Liver (tissue), 8 donors: ENCODE measurements at regions not wholly inside any gene's neighbourhood (a gene's known extent, or its start where the extent isn't known, plus 50 kb on each side); places are given as distances from the start of the nearest gene placed in this dataset.

Experiments used
- DNase-seq: peaks from one replicate; pipeline ENCODE4 v3.0.0-alpha.2; 2017; ENCODE audit warnings: low spot score
- H3K27ac ChIP-seq, 2 donors: one replicate each; pipeline ENCODE4 v1.7.0; 2013; ENCODE audit warnings: inconsistent platforms in 2 of 2, low read length in 2 of 2, control low read depth in 1 of 2, low read depth in 1 of 2, mild to moderate bottlenecking in 1 of 2
- H3K27me3 ChIP-seq, 4 donors: one replicate each; pipeline versions ENCODE4 v1.6.1 to v1.7.0; 2013; ENCODE audit warnings: low read length in 3 of 4, inconsistent platforms in 1 of 4, mild to moderate bottlenecking in 1 of 4, moderate library complexity in 1 of 4; ENCODE audit not compliant: control insufficient read depth in 4 of 4, insufficient read depth in 4 of 4
- H3K36me3 ChIP-seq, 4 donors: one replicate each; pipeline versions ENCODE4 v1.6.1 to v1.7.0; 2013; ENCODE audit warnings: low read length in 3 of 4, mild to moderate bottlenecking in 3 of 4, low read depth in 1 of 4, moderate library complexity in 1 of 4; ENCODE audit not compliant: control insufficient read depth in 4 of 4, insufficient read depth in 3 of 4
- H3K4me1 ChIP-seq, 4 donors: one replicate each; pipeline versions ENCODE4 v1.6.1 to v1.7.0; 2013; ENCODE audit warnings: low read length in 3 of 4, mild to moderate bottlenecking in 3 of 4, moderate library complexity in 1 of 4; ENCODE audit not compliant: control insufficient read depth in 4 of 4, insufficient read depth in 4 of 4
- H3K4me3 ChIP-seq, 3 donors: one replicate each; pipeline versions ENCODE4 v1.6.1 to v1.7.0; 2013; ENCODE audit warnings: low read length in 3 of 3, control low read depth in 1 of 3, low read depth in 1 of 3, mild to moderate bottlenecking in 1 of 3
- H3K9ac ChIP-seq, 2 donors: one replicate each; pipeline ENCODE4 v1.7.0; 2013; ENCODE audit warnings: low read length in 2 of 2, mild to moderate bottlenecking in 2 of 2, moderate library complexity in 2 of 2, control low read depth in 1 of 2, low read depth in 1 of 2
- H3K9me3 ChIP-seq, 4 donors: one replicate each; pipeline versions ENCODE4 v1.6.1 to v1.7.0; 2013; ENCODE audit warnings: low read length in 3 of 4; ENCODE audit not compliant: control insufficient read depth in 4 of 4
- ATF3 ChIP-seq: IDR thresholded peaks from 2 replicates; pipeline ENCODE4 v1.6.1; 2016; ENCODE audit warnings: antibody characterized with exemption
- CTCF ChIP-seq: fragments of 150-350 bp; IDR thresholded peaks from 2 replicates; pipeline ENCODE4 v1.5.1; 2017; ENCODE audit warnings: improper control_type of control experiment, low read depth, low read length; ENCODE audit not compliant: missing input control
- EGR1 ChIP-seq, 2 donors: IDR thresholded peaks; 2 replicates each; pipeline ENCODE4 v1.6.1; 2016 to 2018; ENCODE audit warnings: antibody characterized with exemption in 2 of 2, low read depth in 2 of 2
- FOXA1 ChIP-seq: IDR thresholded peaks from 2 replicates; pipeline ENCODE4 v1.6.1; 2016; ENCODE audit warnings: antibody characterized with exemption
- FOXA2 ChIP-seq: IDR thresholded peaks from 2 replicates; pipeline ENCODE4 v1.6.1; 2016; ENCODE audit warnings: antibody characterized with exemption
- GABPA ChIP-seq, 2 donors: IDR thresholded peaks in 1 of 2; conservative IDR thresholded peaks in 1 of 2; 2 replicates each; pipeline ENCODE4 v1.6.1; 2016; ENCODE audit warnings: antibody characterized with exemption in 2 of 2, mild to moderate bottlenecking in 1 of 2, moderate library complexity in 1 of 2
- HNF4A ChIP-seq, 2 donors: conservative IDR thresholded peaks; 2 replicates each; pipeline ENCODE4 v1.6.1; 2016; ENCODE audit warnings: antibody characterized with exemption in 2 of 2, mild to moderate bottlenecking in 2 of 2
- HNF4G ChIP-seq: IDR thresholded peaks from 2 replicates; pipeline ENCODE4 v1.6.1; 2016; ENCODE audit warnings: antibody characterized with exemption
- JUND ChIP-seq, 2 donors: IDR thresholded peaks; 2 replicates each; pipeline ENCODE4 v1.6.1; 2016; ENCODE audit warnings: antibody characterized with exemption in 2 of 2
- MAX ChIP-seq: IDR thresholded peaks from 2 replicates; pipeline ENCODE4 v1.6.1; 2016; ENCODE audit warnings: antibody characterized with exemption
- NR2F2 ChIP-seq: IDR thresholded peaks from 2 replicates; pipeline ENCODE4 v1.6.1; 2016; ENCODE audit warnings: antibody characterized with exemption
- RAD21 ChIP-seq, 2 donors: IDR thresholded peaks; 2 replicates each; pipeline ENCODE4 v1.6.1; 2016; ENCODE audit warnings: antibody characterized with exemption in 2 of 2, mild to moderate bottlenecking in 2 of 2
- REST ChIP-seq: IDR thresholded peaks from 2 replicates; pipeline ENCODE4 v1.6.1; 2016; ENCODE audit warnings: antibody characterized with exemption, mild to moderate bottlenecking
- RXRA ChIP-seq, 2 donors: IDR thresholded peaks; 2 replicates each; pipeline ENCODE4 v1.6.1; 2017 to 2018; ENCODE audit warnings: antibody characterized with exemption in 2 of 2, mild to moderate bottlenecking in 1 of 2
- SP1 ChIP-seq: IDR thresholded peaks from 2 replicates; pipeline ENCODE4 v1.6.1; 2018; ENCODE audit warnings: antibody characterized with exemption, mild to moderate bottlenecking
- TAF1 ChIP-seq: conservative IDR thresholded peaks from 2 replicates; pipeline ENCODE4 v1.6.1; 2016; ENCODE audit warnings: antibody characterized with exemption, mild to moderate bottlenecking
- YY1 ChIP-seq: IDR thresholded peaks from 2 replicates; pipeline ENCODE4 v1.6.1; 2016; ENCODE audit warnings: antibody characterized with exemption, mild to moderate bottlenecking
- ZBTB33 ChIP-seq: IDR thresholded peaks from 2 replicates; pipeline ENCODE4 v1.6.1; 2016; ENCODE audit warnings: antibody characterized with exemption
- WGBS: extraction: QIAGEN DNeasy Blood & Tissue Kit; methylation state at CpG from one replicate; pipeline ENCODE4 v1.1.7; 2013; 5-methylcytosine and 5-hydroxymethylcytosine counted together
- donor health status: healthy.
- donor health status: healthy.
- donor health status: healthy.
- donor health status: healthy.
- donor health status: healthy.

GRCh38 chr9:134558124-134558905 is 83.3 kb upstream of the COL5A1 start:
- H3K9me3 ChIP-seq, result peaks cover 0 to 5% (median under 1%) of the 10 kb centered on the region in 4 donors
- DNase-seq, result no peak
- H3K4me1 ChIP-seq, result no peaks in the 10 kb centered on the region
- no peak overlapping the region for H3K9ac ChIP-seq
- H3K27ac ChIP-seq, result no peak overlapping the region
- 81% methylated on average over 19 of the region's 19 CpGs for WGBS
- H3K27me3 ChIP-seq, result peaks cover 0 to 2% (median 0%) of the 10 kb centered on the region in 4 donors
- no peak overlapping the region for H3K4me3 ChIP-seq
- H3K36me3 ChIP-seq, result no peaks in the 10 kb centered on the region
- TF ChIP-seq ATF3, result no peak
- no peak for TF ChIP-seq MAX
- TF ChIP-seq RXRA (IDR thresholded peaks at IDR 0.05), result no peak

GRCh38 chr9:134559013-134559412 is 82.6 kb upstream of the COL5A1 start:
- H3K27ac ChIP-seq, result no peak overlapping the region
- peaks cover 0 to 6% (median 2%) of the 10 kb centered on the region in 4 donors for H3K9me3 ChIP-seq
- TF ChIP-seq FOXA2, result no peak
- TF ChIP-seq NR2F2, result no peak
- TF ChIP-seq ATF3, result no peak
- no peak for TF ChIP-seq SP1
- TF ChIP-seq RAD21 (IDR thresholded peaks at IDR 0.05), result no peak
- TF ChIP-seq TAF1, result no peak
- no peak for TF ChIP-seq GABPA (IDR thresholded peaks at IDR 0.05 in 1 of 2, conservative IDR thresholded peaks at IDR 0.05 in 1 of 2)
- no peak for TF ChIP-seq FOXA1
- no peak for TF ChIP-seq ZBTB33
- TF ChIP-seq HNF4A (conservative IDR thresholded peaks at IDR 0.05), result no peak
- no peak for TF ChIP-seq RXRA (IDR thresholded peaks at IDR 0.05)
- TF ChIP-seq HNF4G, result no peak
- no peak for TF ChIP-seq EGR1 (IDR thresholded peaks at IDR 0.05; ENCODE audit: low read depth in 2 of 2)
- no peak for TF ChIP-seq REST
- TF ChIP-seq YY1, result no peak
- no peak for TF ChIP-seq MAX
- TF ChIP-seq CTCF, result no peak
- no peak for TF ChIP-seq JUND (IDR thresholded peaks at IDR 0.05)
- no peaks in the 10 kb centered on the region for H3K27me3 ChIP-seq
- no peak overlapping the region for H3K4me3 ChIP-seq
- 64% methylated on average over 5 of the region's 5 CpGs for WGBS
- no peaks in the 10 kb centered on the region for H3K4me1 ChIP-seq
- H3K36me3 ChIP-seq, result no peaks in the 10 kb centered on the region
- no peak overlapping the region for H3K9ac ChIP-seq
- no peak for DNase-seq
